ENCODE measurements at regions not wholly inside any gene's neighbourhood (a gene's known extent, or its start where the extent isn't known, plus 50 kb on each side); places are given as distances from the start of the nearest gene placed in this dataset.

DNA sequence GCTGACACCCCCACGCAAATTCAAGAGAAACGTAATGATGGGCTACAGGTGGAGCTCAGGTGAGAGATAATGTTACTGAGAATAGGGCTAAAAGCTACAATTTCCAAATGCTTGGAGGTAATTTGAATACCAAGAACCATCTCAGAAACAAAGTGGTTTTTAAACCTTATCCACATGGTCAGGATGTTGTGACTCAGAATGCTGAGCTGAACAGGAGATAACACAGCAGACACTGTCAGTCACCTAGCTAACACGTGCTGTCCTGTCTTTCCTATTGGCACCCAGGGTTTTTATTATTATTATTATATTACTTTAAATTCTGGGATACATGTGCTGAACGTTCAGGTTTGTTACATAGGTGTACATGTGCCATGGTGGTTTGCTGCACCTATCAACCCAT, 233.0 kb upstream of the MAF start:
- no peak for DNase-seq (ENCODE audit: low spot score)

DNA sequence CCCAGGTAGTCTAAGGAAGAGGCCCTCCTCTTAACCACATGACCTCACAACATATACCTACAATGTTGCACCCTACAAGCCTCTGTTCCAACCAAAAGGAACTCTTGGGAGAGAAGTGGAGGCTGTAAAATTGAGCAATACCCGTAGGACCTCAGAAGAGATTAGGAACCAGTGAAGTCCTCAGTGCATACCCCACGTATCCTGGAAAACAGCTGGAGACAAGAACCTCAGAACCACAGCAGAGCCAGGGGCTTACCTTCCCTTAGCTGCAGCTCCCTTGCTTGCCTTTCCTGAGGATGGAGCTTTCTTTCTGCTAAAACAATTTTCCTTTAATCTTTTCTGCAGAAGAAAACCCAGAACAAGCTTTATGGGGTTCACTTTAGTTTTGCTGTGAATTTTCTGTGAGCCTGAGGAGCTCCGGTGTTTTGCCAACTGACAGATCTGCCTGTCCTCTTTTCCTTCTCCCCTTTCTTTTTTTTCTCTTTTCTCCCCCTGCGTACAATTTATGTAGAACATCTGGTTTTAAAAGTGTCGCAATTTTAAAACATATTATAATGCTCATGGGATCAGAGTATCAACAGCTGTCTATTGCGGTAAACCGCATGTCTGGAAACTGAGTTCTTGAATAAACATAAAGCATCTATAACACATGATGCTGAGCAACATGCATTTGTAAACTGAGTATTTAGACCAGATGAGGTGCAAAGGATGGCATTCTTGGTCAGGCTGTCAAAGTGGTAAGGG, 226.4 kb upstream of the MAF start:
- DNase-seq (ENCODE audit: low spot score) = no peak

DNA sequence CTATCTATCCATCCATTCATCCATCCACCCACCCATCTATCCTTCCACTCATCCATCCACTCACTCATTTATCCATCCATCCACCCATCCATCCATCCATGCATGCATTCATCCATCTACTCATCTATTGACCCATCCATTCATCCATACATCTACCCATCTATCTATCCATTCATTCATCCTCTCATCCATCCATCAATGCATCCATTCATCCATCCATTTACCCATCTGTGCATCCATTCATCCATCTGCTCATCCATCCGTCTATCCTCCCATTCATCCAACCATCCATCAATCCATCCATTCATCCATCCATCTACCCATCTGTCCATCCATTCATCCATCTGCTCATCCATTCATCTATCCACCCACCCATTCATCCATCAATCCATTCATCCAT, 224.5 kb upstream of the MAF start:
- DNase-seq (ENCODE audit: low spot score) = no peak

DNA sequence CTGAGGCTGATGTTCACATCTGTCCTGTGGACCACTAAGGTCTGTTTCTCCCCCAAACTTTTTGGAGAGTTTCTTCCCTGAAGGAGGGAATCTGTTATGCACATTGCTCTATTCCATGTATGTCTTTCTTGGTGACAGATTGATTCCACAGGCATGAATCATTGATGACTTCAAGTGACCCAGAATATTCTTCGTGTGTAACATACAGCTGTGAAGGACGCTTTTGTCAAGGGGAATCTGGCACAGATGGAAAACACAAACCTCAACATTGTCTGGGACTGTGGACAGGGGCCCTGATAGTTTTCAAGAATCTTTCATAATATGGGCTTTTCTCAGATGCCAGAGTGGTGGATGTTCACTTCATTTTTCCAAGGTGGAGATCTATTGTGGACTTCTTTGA, 223.1 kb upstream of the MAF start:
- no peak for DNase-seq (ENCODE audit: low spot score)

DNA sequence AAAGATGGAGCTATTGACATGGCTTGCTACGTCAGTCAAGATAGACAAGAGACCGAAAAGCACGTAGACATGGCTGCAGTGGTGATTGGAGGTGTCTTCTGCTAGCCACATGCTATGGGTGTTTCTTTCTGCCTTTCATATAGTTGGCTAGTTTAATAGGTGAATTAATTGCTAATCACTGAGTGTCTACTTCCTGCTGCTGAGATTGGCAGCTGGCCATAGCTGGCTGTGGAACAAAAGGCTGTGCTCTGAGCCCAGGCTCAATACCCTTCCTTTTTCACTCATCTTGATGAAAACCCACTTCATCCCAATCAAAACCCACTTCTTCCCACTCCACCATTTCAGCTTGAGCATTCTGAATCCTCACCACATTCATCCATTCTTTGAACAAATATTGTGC, 221.4 kb upstream of the MAF start:
- DNase-seq (ENCODE audit: low spot score) = no peak

DNA sequence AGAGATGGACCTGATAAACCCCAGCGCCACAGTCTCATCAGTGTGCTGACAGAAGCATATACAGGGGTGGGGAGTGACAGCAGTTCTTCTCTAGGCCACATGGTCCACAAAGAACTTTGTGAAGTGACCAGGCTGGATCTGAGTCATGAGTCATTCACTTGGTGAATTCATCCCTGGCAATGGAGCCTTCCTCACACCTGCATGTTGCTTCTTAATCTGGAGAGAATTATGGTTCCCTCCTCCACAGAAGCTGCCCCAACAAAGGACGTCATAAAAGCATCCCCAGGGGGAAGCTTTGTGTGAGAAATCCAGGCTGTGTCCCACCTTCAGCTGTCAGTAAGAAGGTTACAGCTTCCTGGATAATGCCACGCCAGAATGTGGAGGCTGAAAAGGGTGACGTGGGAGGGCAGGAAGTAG, 215.6 kb upstream of the MAF start:
- no peak for DNase-seq (ENCODE audit: low spot score)

DNA sequence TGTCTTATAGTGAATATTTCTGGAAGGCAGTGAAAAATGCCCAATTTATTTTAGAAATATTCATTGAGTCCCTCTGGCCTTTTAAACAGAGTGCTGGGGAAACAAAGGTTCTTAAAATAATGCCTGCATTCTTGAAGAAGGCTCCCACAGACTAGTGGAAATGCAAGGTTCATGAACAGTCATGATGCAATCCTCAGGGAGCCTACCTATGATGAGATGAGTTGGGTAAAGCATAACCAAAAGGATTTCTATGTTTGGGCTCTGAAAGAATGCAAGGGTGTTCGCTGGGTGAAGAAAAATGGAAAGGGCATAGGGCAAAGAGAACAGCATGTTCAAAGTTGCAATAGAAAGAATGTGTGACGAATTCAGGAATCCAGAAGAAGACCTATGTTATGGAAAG, 214.5 kb upstream of the MAF start:
- DNase-seq (ENCODE audit: low spot score) = no peak

DNA sequence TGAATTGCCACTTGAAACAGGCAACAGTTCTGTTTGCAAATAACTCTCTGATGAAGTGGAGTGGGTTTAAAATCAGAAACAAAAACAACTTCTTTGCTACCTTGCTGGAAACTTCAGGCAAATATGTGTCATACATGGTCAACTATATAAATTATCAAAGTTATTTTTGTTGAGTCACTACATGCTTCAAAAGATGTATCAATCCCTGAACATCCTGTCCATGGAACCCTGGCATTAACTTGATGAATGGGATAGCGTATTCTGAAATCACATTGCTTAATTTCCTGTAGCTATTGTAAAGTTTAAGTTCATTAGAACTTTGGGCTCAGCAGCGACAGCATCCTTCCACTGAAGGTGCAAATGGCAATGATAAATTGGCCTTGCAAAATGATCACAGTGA, 213.6 kb upstream of the MAF start:
- no peak for DNase-seq (ENCODE audit: low spot score)

DNA sequence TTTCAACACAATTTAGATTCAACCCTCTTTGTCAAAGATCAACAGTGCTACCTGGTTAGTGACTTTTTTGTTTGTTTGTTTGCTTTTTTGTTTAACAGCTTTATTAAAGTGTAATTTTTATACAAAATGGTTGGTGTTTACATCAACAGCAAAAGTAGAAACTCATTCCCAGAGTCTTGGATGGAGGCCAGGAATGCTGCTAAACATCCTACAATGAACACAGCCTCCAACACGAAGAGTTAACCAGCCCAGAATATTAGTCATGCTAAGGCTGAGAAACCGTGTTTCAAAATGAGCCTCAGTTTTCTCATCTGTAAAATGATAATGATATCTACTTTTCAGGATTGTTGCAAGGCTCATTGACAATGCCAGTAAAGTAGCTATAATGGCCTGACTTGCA, 211.0 kb upstream of the MAF start:
- DNase-seq (ENCODE audit: low spot score) = no peak

DNA sequence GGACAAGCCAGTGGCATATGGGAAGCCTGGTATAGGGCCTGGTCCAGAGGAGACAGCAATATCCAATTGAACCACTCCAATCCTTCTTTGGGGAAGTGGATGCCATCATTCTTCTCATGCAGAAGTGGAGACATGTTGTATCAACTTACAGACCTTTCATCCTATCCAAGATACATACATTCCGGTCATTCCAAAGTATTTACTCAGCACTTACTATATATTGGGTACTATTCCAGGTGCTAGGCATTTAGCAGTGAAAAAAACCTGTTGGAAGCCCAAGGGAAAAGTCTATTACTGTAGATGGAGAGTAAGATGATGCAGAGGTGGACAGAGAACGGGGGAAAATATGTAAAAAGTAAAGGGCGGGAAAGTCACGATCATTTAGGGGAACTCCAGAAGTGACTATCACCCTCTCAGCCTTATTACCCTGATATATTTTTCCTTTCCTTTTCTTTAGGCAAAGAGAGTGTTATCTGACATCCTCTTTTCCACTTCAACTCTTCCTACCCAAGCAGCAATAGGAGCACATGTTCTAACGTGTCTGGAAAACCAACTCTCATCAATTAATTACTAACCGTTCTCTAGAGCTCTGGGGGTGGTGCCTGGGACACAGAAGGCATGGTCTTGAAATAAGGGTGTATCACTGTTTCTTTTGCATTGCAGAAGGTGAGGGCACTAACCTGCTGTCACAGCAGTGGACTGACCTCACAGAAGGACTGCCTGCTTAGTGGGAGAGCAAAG, 210.1 kb upstream of the MAF start:
- no peak for DNase-seq (ENCODE audit: low spot score)

DNA sequence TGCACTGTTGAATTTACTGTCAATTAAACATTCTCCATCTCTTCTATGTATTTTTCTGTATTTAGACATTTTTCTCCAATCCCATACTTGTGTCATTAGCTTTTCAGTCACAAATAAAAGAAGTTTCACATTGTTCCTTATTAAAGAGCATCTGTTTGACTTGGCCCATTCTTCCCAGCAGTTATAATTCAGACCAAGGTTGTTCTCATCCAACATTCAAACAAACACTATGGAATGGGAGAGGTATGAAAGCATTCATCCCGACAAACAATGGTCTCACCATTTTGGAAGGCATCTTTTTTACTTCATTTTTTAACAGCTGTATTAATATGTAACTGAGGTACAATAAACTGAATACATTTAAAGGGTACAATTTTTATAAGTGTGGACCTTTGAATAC, 208.8 kb upstream of the MAF start:
- no peak for DNase-seq (ENCODE audit: low spot score)

DNA sequence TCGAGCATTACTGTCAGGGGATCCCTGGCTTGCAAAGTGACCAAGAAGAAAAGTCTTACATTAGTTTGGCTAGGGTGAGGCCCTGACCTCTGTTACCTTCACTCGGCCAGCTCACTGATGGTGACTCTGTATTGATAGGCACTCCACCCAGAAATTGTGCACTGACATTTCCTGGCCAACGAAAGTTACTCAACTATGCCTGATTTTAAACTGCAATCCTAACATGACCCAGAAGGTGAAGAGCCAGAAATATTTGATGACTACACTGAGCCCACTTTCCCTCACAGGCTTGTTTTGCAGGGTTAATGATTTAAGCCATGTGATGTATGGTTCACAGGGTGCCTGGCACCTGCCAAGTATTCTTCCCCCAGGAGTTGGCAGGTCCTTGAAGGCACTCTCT, 208.2 kb upstream of the MAF start:
- no peak for DNase-seq (ENCODE audit: low spot score)

DNA sequence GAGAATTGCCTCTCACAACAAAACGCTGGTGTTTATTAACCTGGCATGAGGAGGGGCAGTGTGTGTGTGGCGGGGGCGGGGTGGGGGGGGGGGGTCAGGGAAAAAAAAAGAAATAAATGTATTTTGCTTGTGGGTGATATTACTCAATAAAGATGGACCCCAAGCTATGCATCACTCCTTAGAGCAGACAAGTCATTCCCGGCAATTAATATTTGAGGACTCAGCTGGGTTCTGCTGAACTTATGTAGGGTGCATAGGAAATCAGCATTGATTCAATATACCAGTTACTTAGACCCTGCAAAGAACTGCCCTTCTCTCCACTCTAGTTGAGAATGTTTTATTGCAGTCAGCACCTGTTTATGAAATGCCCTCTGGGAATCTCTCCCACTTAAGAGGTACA, 206.2 kb upstream of the MAF start:
- DNase-seq (ENCODE audit: low spot score) = no peak

DNA sequence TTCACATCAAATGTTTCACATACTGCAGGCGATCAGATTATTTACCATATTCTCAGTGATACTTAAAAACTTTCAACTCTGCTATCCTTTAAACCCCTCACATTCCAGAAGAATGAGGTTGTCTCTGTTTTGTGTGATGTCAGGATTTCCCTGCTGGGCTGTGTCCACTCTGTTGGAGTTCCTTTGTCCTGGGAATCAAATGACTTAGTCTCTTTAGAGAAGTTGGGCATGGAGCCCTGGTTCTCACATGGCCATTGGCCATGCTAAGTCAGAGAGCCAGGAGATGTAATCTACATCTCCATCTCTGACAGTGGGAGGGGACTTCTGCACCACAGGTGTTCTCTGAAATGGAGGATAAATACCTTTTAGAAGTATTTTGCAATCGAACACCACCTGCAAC, 205.1 kb upstream of the MAF start:
- peak; percentile 20 for DNase-seq (ENCODE audit: low spot score)

DNA sequence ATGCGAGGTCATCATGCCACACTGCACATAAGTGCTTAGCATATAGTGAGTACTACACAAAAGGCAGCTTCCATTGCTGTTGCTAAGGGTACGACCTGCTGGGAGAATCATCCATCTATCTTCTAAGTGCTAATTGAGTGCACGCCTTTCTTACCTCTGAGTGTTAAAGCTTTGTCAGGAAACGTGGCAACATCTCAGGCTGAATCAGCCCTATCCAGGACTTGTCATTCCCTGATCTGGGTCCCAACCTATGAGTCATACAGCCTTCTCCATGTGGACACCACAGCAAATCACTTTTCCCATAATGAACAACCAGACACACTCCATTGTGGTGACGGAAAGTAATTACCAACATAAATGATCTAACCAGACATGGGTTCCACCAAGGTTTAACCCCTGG, 201.1 kb upstream of the MAF start:
- no peak for DNase-seq (ENCODE audit: low spot score)

DNA sequence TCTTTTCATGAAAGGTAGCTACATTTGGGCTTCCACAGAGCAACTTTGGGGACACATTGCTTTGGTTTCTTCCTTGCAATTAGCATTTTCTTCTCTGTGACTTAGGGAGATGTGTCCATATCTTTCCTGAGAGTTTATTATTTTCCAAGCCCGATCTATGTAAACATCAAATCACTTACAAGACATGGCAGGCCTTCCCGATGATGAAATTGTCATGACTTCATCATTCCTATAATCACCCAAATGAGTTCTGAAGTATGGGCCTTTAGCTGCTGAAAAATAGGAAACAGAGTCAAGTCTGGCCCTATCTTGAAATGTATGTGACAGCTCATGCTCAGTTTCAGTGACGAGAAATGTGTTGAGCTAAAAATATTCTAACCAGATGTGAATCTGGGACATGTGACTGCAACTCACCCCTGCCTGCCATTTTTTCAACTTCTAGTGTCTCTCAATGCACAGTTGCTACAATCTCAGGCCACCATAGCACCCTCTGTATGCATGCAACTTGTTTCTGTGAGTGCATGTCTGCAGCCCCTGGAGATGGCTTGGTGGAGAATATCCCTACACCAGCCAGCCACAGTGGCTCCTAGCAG, 199.6 kb upstream of the MAF start:
- no peak for DNase-seq (ENCODE audit: low spot score)

DNA sequence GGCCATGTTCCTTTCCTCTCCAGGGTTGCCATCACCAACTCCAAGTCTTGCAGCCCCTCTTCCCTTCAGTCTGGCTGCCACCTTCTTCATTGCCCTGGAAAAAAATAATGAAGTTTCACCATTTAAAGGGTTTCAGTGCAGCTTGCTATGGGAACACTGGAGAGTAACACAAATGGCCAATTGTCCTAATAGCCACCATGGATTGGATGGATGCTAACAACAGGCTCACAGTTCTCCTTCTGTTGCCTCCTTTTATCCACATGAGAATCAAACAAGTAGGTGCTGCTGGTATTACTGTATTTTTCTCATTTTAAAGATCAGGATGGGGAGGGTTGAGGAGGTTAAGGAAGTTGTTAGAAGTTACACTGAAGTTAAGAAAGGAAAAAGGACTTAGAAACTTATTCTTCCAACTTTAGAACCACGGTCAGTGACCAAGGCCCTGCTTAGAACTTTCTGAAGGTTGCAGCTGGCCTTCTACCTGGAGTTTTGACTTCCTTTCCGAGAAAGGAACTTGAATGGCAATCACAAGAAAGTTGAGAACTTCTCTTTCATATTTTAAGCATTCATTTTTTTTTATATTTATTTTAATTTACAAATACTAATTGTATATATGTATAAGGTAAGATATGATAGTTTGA, 198.0 kb upstream of the MAF start:
- DNase-seq (ENCODE audit: low spot score) = no peak

DNA sequence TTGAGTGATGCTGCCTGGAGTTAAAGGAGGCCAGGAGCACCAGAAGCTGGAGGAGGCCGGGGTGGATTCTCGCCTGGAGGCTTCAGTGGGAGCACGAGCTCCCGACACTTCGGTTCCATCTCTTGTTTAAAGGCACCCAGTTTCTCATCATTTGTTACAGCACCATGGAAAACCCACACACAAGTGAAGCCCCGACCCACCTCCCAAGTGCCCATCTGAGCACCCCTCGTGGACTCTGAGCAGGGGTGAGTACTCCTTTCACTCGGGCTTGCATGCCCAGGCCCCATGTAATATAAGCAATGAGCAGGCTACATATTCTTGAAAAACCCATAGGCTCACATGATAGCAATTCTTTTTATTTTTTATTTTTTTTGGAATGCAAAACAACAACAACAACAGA, 196.9 kb upstream of the MAF start:
- no peak for DNase-seq (ENCODE audit: low spot score)

DNA sequence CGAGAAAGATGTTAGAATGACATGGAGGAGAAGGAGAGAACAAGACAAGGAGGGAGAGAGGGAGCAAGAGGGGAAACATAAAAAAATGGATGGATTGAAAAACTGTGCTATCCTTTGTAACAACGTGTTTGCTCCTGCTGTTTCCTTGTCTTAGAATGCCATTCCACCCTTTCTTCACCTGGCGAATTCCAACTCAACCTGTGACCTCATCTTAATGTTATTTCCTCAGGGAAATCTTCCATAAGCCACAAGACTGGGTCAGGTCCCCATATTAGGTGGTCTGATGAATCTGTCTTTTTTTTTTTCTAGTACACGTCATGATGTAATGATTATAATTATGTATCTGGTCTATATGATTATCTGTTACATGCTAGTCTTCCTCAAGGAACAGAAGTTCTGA, 195.0 kb upstream of the MAF start:
- DNase-seq (ENCODE audit: low spot score) = no peak

DNA sequence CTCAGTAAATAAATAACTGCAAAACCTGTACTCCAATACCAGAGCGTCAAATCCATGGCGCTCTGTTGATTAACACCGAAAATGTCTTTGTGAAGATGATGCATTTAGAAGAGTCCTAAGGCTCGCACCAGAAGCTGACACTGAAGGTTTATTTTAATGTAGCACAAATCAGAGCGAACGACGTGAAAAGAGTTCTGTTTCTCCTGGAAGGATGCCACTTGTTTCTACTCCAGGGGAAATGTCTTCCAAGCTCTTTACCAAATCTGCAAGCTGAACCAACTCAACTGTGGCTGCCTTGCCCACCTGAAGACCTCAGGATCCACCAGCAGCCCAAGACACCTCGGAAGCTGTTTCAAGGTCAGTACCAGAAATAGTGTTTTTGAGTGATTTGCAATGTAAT, 194.4 kb upstream of the MAF start:
- no peak for DNase-seq (ENCODE audit: low spot score)

DNA sequence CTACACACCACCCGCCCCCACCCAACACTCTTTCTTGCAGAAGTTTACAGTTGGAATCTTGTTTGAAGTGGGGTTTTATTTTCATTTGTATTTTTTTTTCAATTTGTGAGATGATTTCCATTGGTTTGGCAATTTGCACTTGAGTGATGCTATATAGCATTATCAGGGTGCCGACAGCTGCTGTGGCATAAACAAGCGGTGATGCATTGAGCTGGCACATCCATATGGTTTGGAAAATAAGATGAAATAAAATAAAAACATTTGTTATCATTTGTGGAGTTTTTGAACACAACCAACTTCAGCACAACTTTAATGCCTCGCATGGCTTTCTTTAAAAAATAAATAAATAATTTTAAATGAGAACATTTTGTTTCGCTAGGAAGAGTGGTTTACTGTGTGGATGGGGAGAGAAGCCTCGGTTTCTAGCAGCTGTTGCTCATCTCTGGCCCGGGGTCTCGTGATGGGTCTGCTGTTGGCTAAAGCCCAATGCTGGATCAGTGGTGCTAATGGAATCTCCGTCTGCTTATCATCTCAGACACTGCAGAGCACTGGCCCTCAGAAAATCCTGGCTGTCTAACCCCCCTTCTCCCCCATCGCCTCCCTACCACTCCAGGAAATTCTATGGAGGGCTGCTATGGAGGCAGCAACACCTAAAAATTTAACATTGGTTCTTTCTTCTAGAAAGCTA, 192.3 kb upstream of the MAF start:
- DNase-seq (ENCODE audit: low spot score) = no peak

DNA sequence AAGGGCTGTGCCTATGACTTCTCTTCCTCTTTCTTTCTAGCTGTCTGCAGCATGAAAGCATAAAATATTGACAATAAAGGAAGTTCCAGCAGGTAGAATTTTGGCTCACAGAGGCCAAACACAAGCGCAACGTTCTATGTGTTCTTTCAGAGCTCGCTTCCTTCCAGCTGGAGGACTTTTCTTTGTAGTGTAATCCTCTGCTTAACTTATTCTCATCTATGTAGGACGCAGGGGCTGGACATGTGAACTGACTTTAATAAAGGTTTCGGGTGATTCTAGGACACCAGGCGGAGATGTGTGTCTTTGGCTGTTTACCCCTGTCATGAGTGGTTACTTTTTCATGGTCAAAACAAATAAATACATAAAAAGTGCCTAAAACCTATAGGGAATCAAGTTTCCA, 191.5 kb upstream of the MAF start:
- DNase-seq (ENCODE audit: low spot score) = no peak

DNA sequence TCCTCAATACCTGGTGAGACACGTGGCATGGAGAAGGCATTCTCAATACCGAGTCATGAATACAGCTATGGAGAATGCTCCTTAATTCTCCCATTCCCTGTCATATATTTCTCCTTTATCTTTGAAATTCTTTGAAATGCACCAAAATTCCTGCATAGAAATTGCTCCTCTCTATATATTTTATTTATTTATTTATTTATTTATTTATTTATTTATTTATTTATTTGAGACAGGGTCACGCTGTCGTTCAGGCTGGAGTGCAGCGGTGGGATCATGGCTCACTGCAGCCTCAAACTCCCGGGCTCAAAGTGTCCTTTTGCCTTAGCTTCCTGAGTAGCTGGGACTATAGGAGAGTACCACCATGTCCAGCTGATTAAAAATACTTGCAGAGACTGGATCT, 190.3 kb upstream of the MAF start:
- DNase-seq (ENCODE audit: low spot score) = no peak

Measured in iPS-NIHi11 (cell line).